Hepatocyte (in vitro differentiated cells): ENCODE measurements at regions not wholly inside any gene's neighbourhood (a gene's known extent, or its start where the extent isn't known, plus 50 kb on each side); places are given as distances from the start of the nearest gene placed in this dataset.

ENCODE experiments used
- EZH2 ChIP-seq: fragments of 200-600 bp; sonication (generic); IDR thresholded peaks from 2 replicates; pipeline ENCODE4 v1.6.1; 2016; ENCODE audit warnings: antibody characterized with exemption, mild to moderate bottlenecking, borderline replicate concordance
- EZH2phosphoT487 ChIP-seq: fragments of 200-600 bp; sonication (generic); IDR thresholded peaks from one replicate; pipeline ENCODE4 v1.6.1; 2018; ENCODE audit warnings: antibody characterized with exemption, mild to moderate bottlenecking, low read depth, moderate library complexity; ENCODE audit not compliant: unreplicated experiment, severe bottlenecking
- TF ChIP-seq, protein P1 (sequence below): fragments of 200-600 bp; sonication (generic); IDR thresholded peaks from 2 replicates; pipeline ENCODE4 v1.5.1; 2016; ENCODE audit warnings: antibody characterized with exemption, mild to moderate bottlenecking; ENCODE audit not compliant: poor library complexity

- TF ChIP-seq, protein P1, sequence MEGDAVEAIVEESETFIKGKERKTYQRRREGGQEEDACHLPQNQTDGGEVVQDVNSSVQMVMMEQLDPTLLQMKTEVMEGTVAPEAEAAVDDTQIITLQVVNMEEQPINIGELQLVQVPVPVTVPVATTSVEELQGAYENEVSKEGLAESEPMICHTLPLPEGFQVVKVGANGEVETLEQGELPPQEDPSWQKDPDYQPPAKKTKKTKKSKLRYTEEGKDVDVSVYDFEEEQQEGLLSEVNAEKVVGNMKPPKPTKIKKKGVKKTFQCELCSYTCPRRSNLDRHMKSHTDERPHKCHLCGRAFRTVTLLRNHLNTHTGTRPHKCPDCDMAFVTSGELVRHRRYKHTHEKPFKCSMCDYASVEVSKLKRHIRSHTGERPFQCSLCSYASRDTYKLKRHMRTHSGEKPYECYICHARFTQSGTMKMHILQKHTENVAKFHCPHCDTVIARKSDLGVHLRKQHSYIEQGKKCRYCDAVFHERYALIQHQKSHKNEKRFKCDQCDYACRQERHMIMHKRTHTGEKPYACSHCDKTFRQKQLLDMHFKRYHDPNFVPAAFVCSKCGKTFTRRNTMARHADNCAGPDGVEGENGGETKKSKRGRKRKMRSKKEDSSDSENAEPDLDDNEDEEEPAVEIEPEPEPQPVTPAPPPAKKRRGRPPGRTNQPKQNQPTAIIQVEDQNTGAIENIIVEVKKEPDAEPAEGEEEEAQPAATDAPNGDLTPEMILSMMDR = no peak
- TF ChIP-seq EZH2phosphoT487 = no peak
- no peak for TF ChIP-seq EZH2
These were observed 209.5 kb upstream of the KCTD7 start for GRCh38 chr7:66419210-66419609.
